WTC11 (cell line): ENCODE measurements at regions not wholly inside any gene's neighbourhood (a gene's known extent, or its start where the extent isn't known, plus 50 kb on each side); places are given as distances from the start of the nearest gene placed in this dataset.

Experiments
- CBFB ChIP-seq: sonication (generic); formaldehyde crosslinking; IDR thresholded peaks from 2 replicates; pipeline ENCODE4 v1.8.1; 2022; ENCODE audit warnings: mild to moderate bottlenecking, low read depth, missing genetic modification reagents
- E2F1 ChIP-seq: sonication (generic); formaldehyde crosslinking; IDR thresholded peaks from 2 replicates; pipeline ENCODE4 v1.8.0; 2022; ENCODE audit warnings: mild to moderate bottlenecking, missing genetic modification reagents
- FOXJ3 ChIP-seq: sonication (generic); formaldehyde crosslinking; IDR thresholded peaks from 2 replicates; pipeline ENCODE4 v1.9.0; 2021; ENCODE audit warnings: missing genetic modification reagents, mild to moderate bottlenecking, borderline replicate concordance
- GRHL2 ChIP-seq: fragments of 250-450 bp; sonication (Bioruptor Pico); IDR thresholded peaks from 2 replicates; pipeline ENCODE4 v1.8.0; 2022; ENCODE audit warnings: mild to moderate bottlenecking, moderate library complexity; ENCODE audit not compliant: insufficient replicate concordance, severe bottlenecking
- HMGXB4 ChIP-seq: sonication (generic); formaldehyde crosslinking; IDR thresholded peaks from 2 replicates; pipeline ENCODE4 v1.8.1; 2023; ENCODE audit warnings: mild to moderate bottlenecking, moderate library complexity, missing genetic modification reagents
- JUN ChIP-seq: sonication (generic); formaldehyde crosslinking; IDR thresholded peaks from 2 replicates; pipeline ENCODE4 v1.8.0; 2023; ENCODE audit warnings: mild to moderate bottlenecking, missing genetic modification reagents
- NR1H2 ChIP-seq: sonication (generic); formaldehyde crosslinking; IDR thresholded peaks from 2 replicates; pipeline ENCODE4 v1.9.0; 2021; ENCODE audit warnings: mild to moderate bottlenecking, moderate library complexity, missing genetic modification reagents
- ZNF232 ChIP-seq: sonication (generic); formaldehyde crosslinking; IDR thresholded peaks from 2 replicates; pipeline ENCODE4 v1.8.0; 2022; ENCODE audit warnings: mild to moderate bottlenecking, missing genetic modification reagents
- ZNF263 ChIP-seq: sonication (generic); formaldehyde crosslinking; IDR thresholded peaks from 2 replicates; pipeline ENCODE4 v1.8.1; 2022; ENCODE audit warnings: low read depth, mild to moderate bottlenecking, moderate library complexity, missing genetic modification reagents
- ZNF281 ChIP-seq: sonication (generic); formaldehyde crosslinking; IDR thresholded peaks from 2 replicates; pipeline ENCODE4 v1.8.0; 2023; ENCODE audit warnings: mild to moderate bottlenecking, missing genetic modification reagents
- TF ChIP-seq, protein P1 (sequence below): fragments of 200-600 bp; IDR thresholded peaks from 2 replicates; pipeline ENCODE4 v1.8.0; 2022; ENCODE audit warnings: antibody characterized with exemption

- TF ChIP-seq, protein P1, sequence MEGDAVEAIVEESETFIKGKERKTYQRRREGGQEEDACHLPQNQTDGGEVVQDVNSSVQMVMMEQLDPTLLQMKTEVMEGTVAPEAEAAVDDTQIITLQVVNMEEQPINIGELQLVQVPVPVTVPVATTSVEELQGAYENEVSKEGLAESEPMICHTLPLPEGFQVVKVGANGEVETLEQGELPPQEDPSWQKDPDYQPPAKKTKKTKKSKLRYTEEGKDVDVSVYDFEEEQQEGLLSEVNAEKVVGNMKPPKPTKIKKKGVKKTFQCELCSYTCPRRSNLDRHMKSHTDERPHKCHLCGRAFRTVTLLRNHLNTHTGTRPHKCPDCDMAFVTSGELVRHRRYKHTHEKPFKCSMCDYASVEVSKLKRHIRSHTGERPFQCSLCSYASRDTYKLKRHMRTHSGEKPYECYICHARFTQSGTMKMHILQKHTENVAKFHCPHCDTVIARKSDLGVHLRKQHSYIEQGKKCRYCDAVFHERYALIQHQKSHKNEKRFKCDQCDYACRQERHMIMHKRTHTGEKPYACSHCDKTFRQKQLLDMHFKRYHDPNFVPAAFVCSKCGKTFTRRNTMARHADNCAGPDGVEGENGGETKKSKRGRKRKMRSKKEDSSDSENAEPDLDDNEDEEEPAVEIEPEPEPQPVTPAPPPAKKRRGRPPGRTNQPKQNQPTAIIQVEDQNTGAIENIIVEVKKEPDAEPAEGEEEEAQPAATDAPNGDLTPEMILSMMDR, result no peak
- no peak for TF ChIP-seq GRHL2 (CRISPR knock-in tag)
- no peak for TF ChIP-seq E2F1 (CRISPR knock-in tag)
- TF ChIP-seq FOXJ3, result no peak
- no peak for TF ChIP-seq NR1H2 (CRISPR knock-in tag)
- TF ChIP-seq HMGXB4 (CRISPR knock-in tag), result no peak
- no peak for TF ChIP-seq JUN (CRISPR knock-in tag)
- no peak for TF ChIP-seq ZNF281 (CRISPR knock-in tag)
- TF ChIP-seq CBFB (CRISPR knock-in tag), result no peak
- TF ChIP-seq ZNF263, result no peak
- TF ChIP-seq ZNF232 (CRISPR knock-in tag), result no peak
Observed at GRCh38 chr14:31930493-31931240, 146.4 kb upstream of the ARHGAP5 start.
